Karpas-422 (cell line): ENCODE measurements at regions not wholly inside any gene's neighbourhood (a gene's known extent, or its start where the extent isn't known, plus 50 kb on each side); places are given as distances from the start of the nearest gene placed in this dataset.

Experiments
- DNase-seq: peaks from one replicate; pipeline ENCODE4 v3.0.0-alpha.2; 2015
- H2AFZ ChIP-seq: fragments of 200-600 bp; sonication (generic); 2 replicates; pipeline ENCODE4 v1.6.1; 2014; ENCODE audit warnings: antibody characterized with exemption, low read length, mixed read lengths
- H3K27ac ChIP-seq: fragments of 200-600 bp; sonication (generic); 2 replicates; pipeline ENCODE4 v1.5.1; 2014; ENCODE audit warnings: mild to moderate bottlenecking, low read length, moderate library complexity
- H3K27me3 ChIP-seq: fragments of 200-600 bp; sonication (generic); 2 replicates; pipeline ENCODE4 v1.6.1; 2014; ENCODE audit warnings: low read length, mixed read lengths
- H3K36me3 ChIP-seq: fragments of 200-600 bp; sonication (generic); 2 replicates; pipeline ENCODE4 v1.6.1; 2014; ENCODE audit warnings: low read length, mixed read lengths; ENCODE audit not compliant: insufficient read depth
- H3K4me1 ChIP-seq: fragments of 200-600 bp; sonication (generic); 2 replicates; pipeline ENCODE4 v1.6.1; 2014; ENCODE audit warnings: mild to moderate bottlenecking, low read length, mixed read lengths
- H3K4me2 ChIP-seq: fragments of 200-600 bp; sonication (generic); 2 replicates; pipeline ENCODE4 v1.6.1; 2014; ENCODE audit warnings: low read length, low read depth, mild to moderate bottlenecking; ENCODE audit not compliant: poor library complexity, severe bottlenecking
- H3K4me3 ChIP-seq: fragments of 200-600 bp; sonication (generic); 2 replicates; pipeline ENCODE4 v1.5.1; 2014; ENCODE audit warnings: mild to moderate bottlenecking, antibody characterized with exemption, low read length, mixed read lengths
- H3K79me2 ChIP-seq: fragments of 200-600 bp; sonication (generic); 2 replicates; pipeline ENCODE4 v1.6.1; 2014; ENCODE audit warnings: mild to moderate bottlenecking, low read length, mixed read lengths
- H3K9ac ChIP-seq: fragments of 200-600 bp; sonication (generic); 2 replicates; pipeline ENCODE4 v1.6.0; 2014; ENCODE audit warnings: low read length
- H3K9me2 ChIP-seq: fragments of 200-600 bp; sonication (generic), shearing (Covaris generic); replicated peaks from 2 replicates; pipeline ENCODE4 v1.6.0; 2014; ENCODE audit warnings: mild to moderate bottlenecking, low read length, moderate library complexity; ENCODE audit not compliant: insufficient read depth
- H3K9me3 ChIP-seq: fragments of 300-700, 200-600 bp; sonication (generic); 2 replicates; pipeline ENCODE4 v1.6.1; 2014; ENCODE audit warnings: low read length, mixed read lengths
- H4K20me1 ChIP-seq: fragments of 200-600 bp; sonication (generic); 2 replicates; pipeline ENCODE4 v1.6.1; 2014; ENCODE audit warnings: mild to moderate bottlenecking, antibody characterized with exemption, low read length, low read depth; ENCODE audit not compliant: insufficient read depth

- H3K4me2 ChIP-seq, result no peak overlapping the region
- H3K79me2 ChIP-seq, result no peaks in the 10 kb centered on the region
- no peaks in the 10 kb centered on the region for H4K20me1 ChIP-seq
- no peaks in the 10 kb centered on the region for H3K9me2 ChIP-seq
- no peak overlapping the region for H2AFZ ChIP-seq
- no peak overlapping the region for H3K27ac ChIP-seq
- H3K4me3 ChIP-seq, result no peak overlapping the region
- peaks cover 49% of the 10 kb centered on the region for H3K4me1 ChIP-seq
- no peak for DNase-seq
- H3K27me3 ChIP-seq, result no peaks in the 10 kb centered on the region
- H3K9me3 ChIP-seq, result no peaks in the 10 kb centered on the region
- H3K36me3 ChIP-seq, result no peaks in the 10 kb centered on the region
- H3K9ac ChIP-seq, result no peak overlapping the region
Measured at GRCh38 chr15:70501849-70502248, 261.5 kb downstream of the UACA start.

- Histone ChIP-seq H3K79me2 (no peaks in the 10 kb centered on the region), H3K4me3 (no peak overlapping the region), H3K27ac (no peak overlapping the region), H3K9me2 (no peaks in the 10 kb centered on the region), H3K9ac (no peak overlapping the region), H3K4me2 (no peak overlapping the region), H3K27me3 (no peaks in the 10 kb centered on the region), H3K36me3 (no peaks in the 10 kb centered on the region), H3K4me1 (peaks cover 43% of the 10 kb centered on the region), H2AFZ (no peak overlapping the region), H3K9me3 (no peaks in the 10 kb centered on the region), H4K20me1 (no peaks in the 10 kb centered on the region)
- no peak for DNase-seq
Measured at GRCh38 chr15:70501121-70501727, 262.1 kb downstream of the UACA start.

GRCh38 chr15:70499791-70500190, 263.6 kb downstream of the UACA start:
- Histone ChIP-seq H3K4me3 (no peak overlapping the region), H3K4me2 (no peak overlapping the region), H4K20me1 (no peaks in the 10 kb centered on the region), H3K9me2 (no peaks in the 10 kb centered on the region), H3K27ac (no peak overlapping the region), H3K4me1 (peaks cover 31% of the 10 kb centered on the region), H3K36me3 (no peaks in the 10 kb centered on the region), H3K9ac (no peak overlapping the region), H2AFZ (no peak overlapping the region), H3K79me2 (no peaks in the 10 kb centered on the region), H3K27me3 (no peaks in the 10 kb centered on the region), H3K9me3 (no peaks in the 10 kb centered on the region)
- DNase-seq, result no peak

GRCh38 chr15:70498096-70498626, 265.2 kb downstream of the UACA start:
- H3K4me1 ChIP-seq, result peaks cover 19% of the 10 kb centered on the region
- H3K79me2 ChIP-seq, result no peaks in the 10 kb centered on the region
- no peaks in the 10 kb centered on the region for H3K9me3 ChIP-seq
- H4K20me1 ChIP-seq, result 0 out of 2 replicates have a peak, but pooled peaks cover 4% of the 10 kb centered on the region
- H3K36me3 ChIP-seq, result no peaks in the 10 kb centered on the region
- H3K4me2 ChIP-seq, result no peak overlapping the region
- no peak overlapping the region for H3K4me3 ChIP-seq
- H3K9ac ChIP-seq, result no peak overlapping the region
- no peak for DNase-seq
- H3K27me3 ChIP-seq, result no peaks in the 10 kb centered on the region
- no peak overlapping the region for H2AFZ ChIP-seq
- H3K27ac ChIP-seq, result no peak overlapping the region
- H3K9me2 ChIP-seq, result no peaks in the 10 kb centered on the region

- Histone ChIP-seq H3K9ac (no peak overlapping the region), H4K20me1 (0 out of 2 replicates have a peak, but pooled peaks cover 4% of the 10 kb centered on the region), H2AFZ (no peak overlapping the region), H3K27ac (no peak overlapping the region), H3K9me2 (no peaks in the 10 kb centered on the region), H3K9me3 (no peaks in the 10 kb centered on the region), H3K4me3 (no peak overlapping the region), H3K36me3 (no peaks in the 10 kb centered on the region), H3K27me3 (no peaks in the 10 kb centered on the region), H3K79me2 (no peaks in the 10 kb centered on the region), H3K4me1 (peaks cover 19% of the 10 kb centered on the region), H3K4me2 (no peak overlapping the region)
- DNase-seq, result no peak
Measured at GRCh38 chr15:70497661-70498060, 265.7 kb downstream of the UACA start.

GRCh38 chr15:70495991-70496599, 267.3 kb downstream of the UACA start:
- peaks cover 27% of the 10 kb centered on the region for H3K4me1 ChIP-seq
- no peaks in the 10 kb centered on the region for H3K9me2 ChIP-seq
- H3K36me3 ChIP-seq, result no peaks in the 10 kb centered on the region
- no peak for DNase-seq
- H3K79me2 ChIP-seq, result no peaks in the 10 kb centered on the region
- no peak overlapping the region for H3K4me3 ChIP-seq
- no peaks in the 10 kb centered on the region for H3K27me3 ChIP-seq
- 0 out of 2 replicates have a peak, but pooled peaks cover 4% of the 10 kb centered on the region for H4K20me1 ChIP-seq
- H3K9ac ChIP-seq, result no peak overlapping the region
- no peaks in the 10 kb centered on the region for H3K9me3 ChIP-seq
- no peak overlapping the region for H2AFZ ChIP-seq
- no peak overlapping the region for H3K4me2 ChIP-seq
- no peak overlapping the region for H3K27ac ChIP-seq

GRCh38 chr15:70494852-70495571, 268.3 kb downstream of the UACA start:
- H3K9ac ChIP-seq, result no peak overlapping the region
- no peaks in the 10 kb centered on the region for H3K27me3 ChIP-seq
- H3K9me2 ChIP-seq, result no peaks in the 10 kb centered on the region
- DNase-seq, result no peak
- peaks cover 29% of the 10 kb centered on the region for H3K4me1 ChIP-seq
- no peaks in the 10 kb centered on the region for H3K9me3 ChIP-seq
- no peak overlapping the region for H3K4me2 ChIP-seq
- no peak overlapping the region for H3K4me3 ChIP-seq
- no peak overlapping the region for H3K27ac ChIP-seq
- H3K79me2 ChIP-seq, result no peaks in the 10 kb centered on the region
- H4K20me1 ChIP-seq, result 0 out of 2 replicates have a peak, but pooled peaks cover 4% of the 10 kb centered on the region
- H3K36me3 ChIP-seq, result no peaks in the 10 kb centered on the region
- H2AFZ ChIP-seq, result no peak overlapping the region

- Histone ChIP-seq H3K4me2 (no peak overlapping the region), H4K20me1 (0 out of 2 replicates have a peak, but pooled peaks cover 4% of the 10 kb centered on the region), H3K4me3 (no peak overlapping the region), H2AFZ (no peak overlapping the region), H3K79me2 (no peaks in the 10 kb centered on the region), H3K4me1 (peaks cover 29% of the 10 kb centered on the region), H3K27me3 (no peaks in the 10 kb centered on the region), H3K27ac (no peak overlapping the region), H3K9ac (no peak overlapping the region), H3K36me3 (no peaks in the 10 kb centered on the region), H3K9me3 (no peaks in the 10 kb centered on the region), H3K9me2 (no peaks in the 10 kb centered on the region)
- DNase-seq, result no peak
Measured at GRCh38 chr15:70494517-70494851, 268.9 kb downstream of the UACA start.
